ENCODE measurements at regions not wholly inside any gene's neighbourhood (a gene's known extent, or its start where the extent isn't known, plus 50 kb on each side); places are given as distances from the start of the nearest gene placed in this dataset.

- no peak for DNase-seq
These were observed 177.2 kb downstream of the CTTN start for GRCh38 chr11:70575396-70576060.

GRCh38 chr11:70577258-70577603 lies 178.9 kb downstream of the CTTN start:
- DNase-seq, result no peak

GRCh38 chr11:70577948-70578347 lies 179.6 kb downstream of the CTTN start:
- no peak for DNase-seq

- DNase-seq, result no peak
These were observed 180.0 kb downstream of the CTTN start for GRCh38 chr11:70578371-70578770.

GRCh38 chr11:70578831-70579230 lies 180.5 kb downstream of the CTTN start:
- no peak for DNase-seq

GRCh38 chr11:70579316-70579955 lies 181.1 kb downstream of the CTTN start:
- no peak for DNase-seq

- DNase-seq, result no peak
These were observed 181.9 kb downstream of the CTTN start for GRCh38 chr11:70580036-70580805.

- no peak for DNase-seq
These were observed 183.9 kb downstream of the CTTN start for GRCh38 chr11:70581991-70582885.

GRCh38 chr11:70582886-70583641 lies 184.7 kb downstream of the CTTN start:
- DNase-seq, result no peak

GRCh38 chr11:70583781-70584218 lies 185.5 kb downstream of the CTTN start:
- DNase-seq, result no peak

GRCh38 chr11:70584498-70585235 lies 186.3 kb downstream of the CTTN start:
- no peak for DNase-seq

- DNase-seq, result no peak
These were observed 186.9 kb downstream of the CTTN start for GRCh38 chr11:70585236-70585545.

GRCh38 chr11:70586261-70587074 lies 188.1 kb downstream of the CTTN start:
- no peak for DNase-seq

- DNase-seq, result no peak
These were observed 188.7 kb downstream of the CTTN start for GRCh38 chr11:70587075-70587389.

GRCh38 chr11:70590356-70590991 lies 192.1 kb downstream of the CTTN start:
- DNase-seq, result no peak

GRCh38 chr11:70592641-70593165 lies 194.4 kb downstream of the CTTN start:
- DNase-seq, result no peak

- DNase-seq, result no peak
These were observed 195.2 kb downstream of the CTTN start for GRCh38 chr11:70593446-70593983.

GRCh38 chr11:70594031-70594430 lies 195.7 kb downstream of the CTTN start:
- DNase-seq, result no peak

GRCh38 chr11:70594606-70595005 lies 196.3 kb downstream of the CTTN start:
- no peak for DNase-seq

- no peak for DNase-seq
These were observed 196.7 kb downstream of the CTTN start for GRCh38 chr11:70595016-70595415.
